22Rv1 (cell line): ENCODE measurements at regions not wholly inside any gene's neighbourhood (a gene's known extent, or its start where the extent isn't known, plus 50 kb on each side); places are given as distances from the start of the nearest gene placed in this dataset.

Experiments used
- CTCF ChIP-seq: fragments of 450-650 bp; IDR thresholded peaks from 2 replicates; pipeline ENCODE4 v1.5.1; 2017; ENCODE audit warnings: mild to moderate bottlenecking
- ZFX ChIP-seq: fragments of 450-650 bp; IDR thresholded peaks from 2 replicates; pipeline ENCODE4 v1.6.1; 2017; ENCODE audit warnings: antibody characterized with exemption, borderline replicate concordance

GRCh38 chr20:40848526-40848925 lies 159.5 kb upstream of the MAFB start:
- TF ChIP-seq CTCF, result no peak
- TF ChIP-seq ZFX, result no peak
